Type B pancreatic cell (in vitro differentiated cells): ENCODE measurements at regions not wholly inside any gene's neighbourhood (a gene's known extent, or its start where the extent isn't known, plus 50 kb on each side); places are given as distances from the start of the nearest gene placed in this dataset.

Source experiments
- DNase-seq: peaks from one replicate; pipeline ENCODE4 v3.0.0; 2021; ENCODE audit warnings: mixed read lengths; ENCODE audit not compliant: unreplicated experiment; ENCODE audit errors: extremely low spot score
- H3K27ac Mint-ChIP-seq: 2 replicates; pipeline ENCODE4 v1.8.0; 2021; ENCODE audit warnings: mild to moderate bottlenecking, mixed read lengths
- H3K27me3 Mint-ChIP-seq: 2 replicates; pipeline ENCODE4 v1.8.0; 2021; ENCODE audit warnings: mixed read lengths
- H3K36me3 Mint-ChIP-seq: 2 replicates; pipeline ENCODE4 v1.8.0; 2021; ENCODE audit warnings: mixed read lengths
- H3K4me1 Mint-ChIP-seq: one replicate; pipeline ENCODE4 v1.8.0; 2021; ENCODE audit warnings: mixed read lengths; ENCODE audit not compliant: unreplicated experiment
- H3K4me3 Mint-ChIP-seq: 2 replicates; pipeline ENCODE4 v1.8.0; 2021; ENCODE audit warnings: mild to moderate bottlenecking, mixed read lengths
- H3K9me3 Mint-ChIP-seq: 2 replicates; pipeline ENCODE4 v1.8.0; 2021; ENCODE audit warnings: mixed read lengths
- TF ChIP-seq, protein P1 (sequence below): fragments of 200-600 bp; sonication (generic); conservative IDR thresholded peaks from 2 replicates; pipeline ENCODE4 v1.5.0; 2021; ENCODE audit warnings: antibody characterized with exemption, mild to moderate bottlenecking

DNA sequence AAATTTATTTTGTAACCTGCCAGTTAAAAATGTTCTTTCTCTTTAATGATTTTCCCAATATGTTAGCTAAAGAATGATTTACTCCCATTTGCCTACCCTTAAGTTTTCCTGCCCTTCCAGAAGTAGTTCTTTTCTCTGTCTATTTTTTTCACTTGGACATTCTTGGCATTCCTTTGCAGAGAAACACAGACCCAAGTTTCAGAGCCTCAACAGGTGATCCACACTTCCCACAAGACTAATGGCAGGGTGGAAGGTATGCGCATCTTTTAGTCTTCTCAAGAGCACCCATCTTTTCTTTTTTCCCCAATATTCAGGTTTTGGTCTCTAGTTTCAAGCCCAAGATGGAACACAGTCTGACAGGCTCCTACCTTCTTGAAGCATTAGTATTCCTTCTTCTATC, 420.7 kb downstream of the ADAMTS20 start:
- Mint-ChIP-seq H3K4me1 (no peaks in the 10 kb centered on the region), H3K4me3 (no peak overlapping the region), H3K9me3 (peaks cover 7% of the 10 kb centered on the region), H3K36me3 (no peaks in the 10 kb centered on the region), H3K27ac (no peak overlapping the region), H3K27me3 (no peaks in the 10 kb centered on the region)
- TF ChIP-seq, protein P1, sequence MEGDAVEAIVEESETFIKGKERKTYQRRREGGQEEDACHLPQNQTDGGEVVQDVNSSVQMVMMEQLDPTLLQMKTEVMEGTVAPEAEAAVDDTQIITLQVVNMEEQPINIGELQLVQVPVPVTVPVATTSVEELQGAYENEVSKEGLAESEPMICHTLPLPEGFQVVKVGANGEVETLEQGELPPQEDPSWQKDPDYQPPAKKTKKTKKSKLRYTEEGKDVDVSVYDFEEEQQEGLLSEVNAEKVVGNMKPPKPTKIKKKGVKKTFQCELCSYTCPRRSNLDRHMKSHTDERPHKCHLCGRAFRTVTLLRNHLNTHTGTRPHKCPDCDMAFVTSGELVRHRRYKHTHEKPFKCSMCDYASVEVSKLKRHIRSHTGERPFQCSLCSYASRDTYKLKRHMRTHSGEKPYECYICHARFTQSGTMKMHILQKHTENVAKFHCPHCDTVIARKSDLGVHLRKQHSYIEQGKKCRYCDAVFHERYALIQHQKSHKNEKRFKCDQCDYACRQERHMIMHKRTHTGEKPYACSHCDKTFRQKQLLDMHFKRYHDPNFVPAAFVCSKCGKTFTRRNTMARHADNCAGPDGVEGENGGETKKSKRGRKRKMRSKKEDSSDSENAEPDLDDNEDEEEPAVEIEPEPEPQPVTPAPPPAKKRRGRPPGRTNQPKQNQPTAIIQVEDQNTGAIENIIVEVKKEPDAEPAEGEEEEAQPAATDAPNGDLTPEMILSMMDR: no peak
- DNase-seq: no peak

DNA sequence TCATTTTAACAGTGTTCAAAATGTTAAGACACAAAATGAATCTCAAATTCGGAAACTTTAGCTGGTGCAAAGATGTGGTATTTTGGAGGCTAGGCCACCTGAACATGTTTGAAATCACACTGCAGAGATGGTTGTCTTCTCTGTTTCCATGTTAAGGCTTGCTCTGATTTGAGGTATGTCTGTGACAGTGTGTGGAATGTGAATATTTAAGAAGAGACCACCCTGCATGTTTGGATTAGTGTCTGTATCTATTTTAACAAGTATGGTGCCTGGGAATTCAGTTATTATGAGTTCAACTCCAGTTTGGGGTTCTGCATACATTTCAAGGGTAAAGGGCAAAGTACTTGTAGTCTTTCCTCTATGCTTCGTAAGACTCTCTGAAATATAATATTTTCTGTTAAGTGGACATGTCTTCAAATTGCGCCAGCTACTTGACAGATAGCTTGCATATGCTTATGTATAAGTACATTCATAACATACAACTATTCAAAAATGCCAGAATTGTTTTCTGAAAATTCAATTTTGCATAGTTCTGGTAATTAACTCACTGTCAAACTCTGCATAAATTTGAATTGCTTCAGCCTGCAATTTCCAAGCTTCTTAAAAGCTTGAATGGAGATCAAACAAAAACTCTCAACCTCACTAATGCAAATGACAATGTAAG, 424.0 kb downstream of the ADAMTS20 start:
- Mint-ChIP-seq H3K4me1 (no peaks in the 10 kb centered on the region), H3K9me3 (peaks cover 7% of the 10 kb centered on the region), H3K27ac (no peak overlapping the region), H3K27me3 (no peaks in the 10 kb centered on the region), H3K4me3 (no peak overlapping the region), H3K36me3 (no peaks in the 10 kb centered on the region)
- TF ChIP-seq, protein P1: no peak
- no peak for DNase-seq

DNA sequence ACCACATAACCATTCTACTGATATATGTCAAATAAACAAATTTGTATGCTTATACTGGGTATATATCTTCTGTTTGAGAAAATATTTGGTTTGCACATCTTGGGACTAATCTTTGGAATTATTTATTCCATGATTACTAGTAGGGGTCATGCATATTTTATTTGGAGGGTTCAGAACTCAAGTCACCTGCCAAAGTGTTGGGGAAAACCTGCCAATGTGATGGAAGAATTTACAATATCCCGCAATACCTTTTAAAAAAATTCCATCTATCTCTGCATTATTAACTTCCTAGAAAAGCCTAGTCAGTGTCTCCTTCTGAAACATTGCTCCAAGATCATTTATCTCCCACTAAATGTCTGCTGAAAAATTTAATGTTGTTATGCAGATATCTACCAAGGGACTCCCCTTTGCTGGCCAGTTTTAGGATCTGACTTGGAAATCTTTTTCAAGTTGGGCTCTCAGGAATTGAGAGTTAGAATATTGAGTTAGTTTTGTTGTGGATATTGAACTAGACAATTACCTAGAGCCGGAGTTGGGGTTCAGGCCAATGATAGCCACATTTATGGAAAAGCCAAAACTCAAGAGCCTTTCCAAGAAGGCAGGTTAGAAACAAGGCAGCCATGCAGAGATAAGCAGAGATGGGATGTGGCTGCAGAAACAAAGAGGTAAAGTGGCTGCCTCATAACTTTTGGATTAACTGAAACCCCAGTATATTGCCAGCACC, 425.2 kb downstream of the ADAMTS20 start:
- no peaks in the 10 kb centered on the region for H3K36me3 Mint-ChIP-seq
- H3K4me1 Mint-ChIP-seq: no peaks in the 10 kb centered on the region
- TF ChIP-seq, protein P1: no peak
- H3K27ac Mint-ChIP-seq: no peak overlapping the region
- no peak overlapping the region for H3K4me3 Mint-ChIP-seq
- no peaks in the 10 kb centered on the region for H3K27me3 Mint-ChIP-seq
- H3K9me3 Mint-ChIP-seq: peaks cover 6% of the 10 kb centered on the region
- DNase-seq: no peak

DNA sequence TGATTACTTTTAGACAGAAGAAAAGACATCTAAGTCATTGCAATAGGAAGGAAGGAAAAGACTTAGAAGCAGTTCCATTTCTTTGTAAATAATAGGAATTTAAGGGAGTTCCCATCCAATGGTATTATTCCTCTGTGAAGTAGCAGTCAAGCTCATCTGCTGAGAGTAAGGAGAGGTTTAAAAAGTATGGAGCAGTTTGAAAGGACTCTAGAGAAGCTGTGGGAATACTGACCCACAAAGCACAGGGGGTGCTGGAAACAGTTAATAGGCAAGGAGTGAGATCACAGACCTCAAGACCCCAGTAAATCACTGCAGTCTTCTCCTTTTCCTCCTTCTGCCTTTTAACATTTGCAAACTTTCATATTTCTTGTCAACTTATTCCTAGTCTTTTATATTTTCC, 428.5 kb downstream of the ADAMTS20 start:
- TF ChIP-seq, protein P1: no peak
- Mint-ChIP-seq H3K27ac (no peak overlapping the region), H3K9me3 (no peaks in the 10 kb centered on the region), H3K4me1 (no peaks in the 10 kb centered on the region), H3K27me3 (no peaks in the 10 kb centered on the region), H3K4me3 (no peak overlapping the region), H3K36me3 (no peaks in the 10 kb centered on the region)
- DNase-seq: no peak

DNA sequence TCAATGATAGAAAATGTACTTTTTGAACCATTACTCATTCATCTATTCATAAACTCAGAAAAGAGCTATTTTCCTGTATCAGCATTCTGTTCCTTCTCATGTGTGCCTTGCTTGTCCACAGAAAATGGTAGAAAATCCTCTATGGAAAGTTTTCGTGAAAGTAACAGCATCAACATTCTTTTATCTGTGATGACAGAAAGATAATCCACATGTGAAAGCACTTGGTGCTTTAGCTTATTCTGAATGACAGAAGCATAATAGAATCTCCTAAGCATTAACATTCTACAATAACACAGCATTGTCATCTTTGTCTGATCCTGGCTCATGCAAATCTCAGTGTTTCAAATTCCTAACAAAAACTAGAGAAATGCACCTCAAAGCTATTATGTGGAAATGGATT, 431.9 kb downstream of the ADAMTS20 start:
- Mint-ChIP-seq H3K4me3 (no peak overlapping the region), H3K9me3 (no peaks in the 10 kb centered on the region), H3K27me3 (no peaks in the 10 kb centered on the region), H3K36me3 (no peaks in the 10 kb centered on the region), H3K4me1 (no peaks in the 10 kb centered on the region), H3K27ac (no peak overlapping the region)
- DNase-seq: no peak
- TF ChIP-seq, protein P1: no peak
